ENCODE measurements at regions not wholly inside any gene's neighbourhood (a gene's known extent, or its start where the extent isn't known, plus 50 kb on each side); places are given as distances from the start of the nearest gene placed in this dataset.

DNA sequence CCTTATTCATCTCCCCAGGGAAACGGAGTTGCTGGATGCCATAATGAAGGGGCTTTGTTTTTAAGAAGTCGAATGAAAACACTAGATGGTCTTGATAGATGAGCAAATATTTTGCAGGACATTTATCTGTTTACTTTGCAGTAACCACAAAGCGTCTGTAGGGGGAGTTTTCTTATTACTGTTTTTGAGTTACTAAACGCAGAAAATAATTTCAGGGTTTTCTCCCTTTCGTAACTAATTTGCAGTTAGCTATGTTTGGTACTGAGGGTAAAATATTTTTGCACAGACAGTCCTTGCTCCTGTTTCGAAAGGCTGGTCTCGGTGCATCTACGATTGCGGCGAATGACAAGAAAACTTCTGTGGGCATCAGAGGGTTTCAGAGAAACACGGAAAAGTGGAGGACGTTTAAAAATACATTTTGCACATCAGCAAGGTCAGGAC lies 505.6 kb upstream of the MKI67 start:
- Histone ChIP-seq H3K4me3 (no peak overlapping the region), H3K9me3 (ENCODE audit: low read depth) (no peaks in the 10 kb centered on the region), H4K20me1 (ENCODE audit: insufficient read depth, poor library complexity, severe bottlenecking) (no peaks in the 10 kb centered on the region), H3K4me1 (ENCODE audit: insufficient read depth) (no peaks in the 10 kb centered on the region), H3K27ac (no peak overlapping the region), H3K36me3 (replicated peaks; ENCODE audit: insufficient read depth, low read depth) (no peaks in the 10 kb centered on the region), H3K79me2 (no peaks in the 10 kb centered on the region), H3K27me3 (no peaks in the 10 kb centered on the region), H3K9me2 (replicated peaks; ENCODE audit: insufficient read depth) (no peaks in the 10 kb centered on the region), H3K4me2 (no peak overlapping the region), H2AFZ (no peak overlapping the region)
- DNase-seq (ENCODE audit: low spot score): peak; percentile 32
- 68% methylated on average over 12 of the region's 12 CpGs for WGBS (ENCODE audit: low lambda C conversion rate, missing lambda C conversion rate)
- no peak for TF ChIP-seq EZH2 (IDR thresholded peaks at IDR 0.05; ENCODE audit: borderline replicate concordance)
- TF ChIP-seq EZH2phosphoT487 (IDR thresholded peaks at IDR 0.05; ENCODE audit: low read depth, severe bottlenecking, unreplicated experiment): no peak
- TF ChIP-seq, protein P1, sequence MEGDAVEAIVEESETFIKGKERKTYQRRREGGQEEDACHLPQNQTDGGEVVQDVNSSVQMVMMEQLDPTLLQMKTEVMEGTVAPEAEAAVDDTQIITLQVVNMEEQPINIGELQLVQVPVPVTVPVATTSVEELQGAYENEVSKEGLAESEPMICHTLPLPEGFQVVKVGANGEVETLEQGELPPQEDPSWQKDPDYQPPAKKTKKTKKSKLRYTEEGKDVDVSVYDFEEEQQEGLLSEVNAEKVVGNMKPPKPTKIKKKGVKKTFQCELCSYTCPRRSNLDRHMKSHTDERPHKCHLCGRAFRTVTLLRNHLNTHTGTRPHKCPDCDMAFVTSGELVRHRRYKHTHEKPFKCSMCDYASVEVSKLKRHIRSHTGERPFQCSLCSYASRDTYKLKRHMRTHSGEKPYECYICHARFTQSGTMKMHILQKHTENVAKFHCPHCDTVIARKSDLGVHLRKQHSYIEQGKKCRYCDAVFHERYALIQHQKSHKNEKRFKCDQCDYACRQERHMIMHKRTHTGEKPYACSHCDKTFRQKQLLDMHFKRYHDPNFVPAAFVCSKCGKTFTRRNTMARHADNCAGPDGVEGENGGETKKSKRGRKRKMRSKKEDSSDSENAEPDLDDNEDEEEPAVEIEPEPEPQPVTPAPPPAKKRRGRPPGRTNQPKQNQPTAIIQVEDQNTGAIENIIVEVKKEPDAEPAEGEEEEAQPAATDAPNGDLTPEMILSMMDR (IDR thresholded peaks at IDR 0.05; ENCODE audit: poor library complexity): peak; percentile 58

DNA sequence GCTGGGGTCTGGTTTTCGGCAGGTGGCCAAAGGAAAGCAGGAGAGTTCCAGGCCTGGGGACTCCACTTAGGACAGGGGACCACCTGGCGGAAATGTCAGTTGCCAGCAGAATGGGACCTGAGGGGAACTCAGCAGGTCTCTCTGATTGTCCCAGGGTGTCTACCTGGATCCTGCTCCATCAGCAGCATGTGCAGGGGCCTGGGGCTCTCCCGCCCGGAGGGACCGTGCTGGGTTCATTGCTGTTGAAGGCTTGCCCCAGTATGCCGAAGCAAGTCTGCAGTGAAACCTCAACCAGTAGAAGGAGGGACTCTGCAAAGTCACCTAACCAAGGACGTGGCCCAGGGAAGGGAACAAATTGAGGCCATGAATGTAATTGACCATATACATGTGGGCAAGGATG lies 506.5 kb upstream of the MKI67 start:
- Histone ChIP-seq H3K27ac (no peak overlapping the region), H4K20me1 (ENCODE audit: insufficient read depth, poor library complexity, severe bottlenecking) (no peaks in the 10 kb centered on the region), H3K36me3 (replicated peaks; ENCODE audit: insufficient read depth, low read depth) (no peaks in the 10 kb centered on the region), H3K9me2 (replicated peaks; ENCODE audit: insufficient read depth) (no peaks in the 10 kb centered on the region), H2AFZ (no peak overlapping the region), H3K4me2 (no peak overlapping the region), H3K4me3 (no peak overlapping the region), H3K79me2 (no peaks in the 10 kb centered on the region), H3K9me3 (ENCODE audit: low read depth) (no peaks in the 10 kb centered on the region), H3K27me3 (no peaks in the 10 kb centered on the region), H3K4me1 (ENCODE audit: insufficient read depth) (no peaks in the 10 kb centered on the region)
- 98% methylated on average over 7 of the region's 7 CpGs for WGBS (ENCODE audit: low lambda C conversion rate, missing lambda C conversion rate)
- DNase-seq (ENCODE audit: low spot score): no peak
- TF ChIP-seq, protein P1 (IDR thresholded peaks at IDR 0.05; ENCODE audit: poor library complexity): no peak
- no peak for TF ChIP-seq EZH2 (IDR thresholded peaks at IDR 0.05; ENCODE audit: borderline replicate concordance)

DNA sequence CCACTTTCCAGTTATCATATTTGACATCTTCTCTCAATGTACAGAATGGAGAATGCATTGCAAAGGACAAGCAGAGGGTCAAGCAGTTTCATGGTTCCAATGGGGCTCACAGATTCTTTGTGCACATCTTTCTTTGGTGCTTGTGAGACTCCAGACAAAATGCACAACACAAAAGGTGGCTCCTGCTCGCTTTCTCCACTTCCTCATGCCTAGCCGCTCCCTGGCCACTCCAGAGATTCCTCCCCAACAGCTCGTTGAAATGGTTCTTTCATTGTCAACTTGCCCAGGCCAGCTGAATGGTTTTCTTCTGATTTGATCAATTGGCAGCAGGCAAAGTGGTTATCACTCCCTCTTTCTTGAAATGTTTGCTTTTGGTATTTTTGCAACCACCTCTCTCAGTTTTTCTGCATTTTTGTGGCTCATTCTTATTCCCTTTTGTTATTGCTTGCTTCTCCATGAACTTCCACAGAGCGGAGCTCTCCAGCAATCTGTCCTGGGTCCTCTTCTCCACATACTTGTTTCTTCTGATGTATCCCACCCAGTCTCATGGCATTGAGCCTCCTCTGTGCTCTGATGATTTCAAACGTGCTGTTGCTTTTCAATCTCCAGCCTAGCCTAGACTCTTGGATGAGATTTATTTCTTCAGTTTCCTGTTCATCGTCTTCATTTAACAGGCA lies 507.8 kb upstream of the MKI67 start:
- DNase-seq (ENCODE audit: low spot score): peak; percentile 34
- TF ChIP-seq EZH2 (IDR thresholded peaks at IDR 0.05; ENCODE audit: borderline replicate concordance): no peak
- no peak for TF ChIP-seq EZH2phosphoT487 (IDR thresholded peaks at IDR 0.05; ENCODE audit: low read depth, severe bottlenecking, unreplicated experiment)
- TF ChIP-seq, protein P1 (IDR thresholded peaks at IDR 0.05; ENCODE audit: poor library complexity): peak; percentile 53

More for the DNA sequence above, 507.8 kb upstream of the MKI67 start:
- Histone ChIP-seq H3K9me3 (ENCODE audit: low read depth) (no peaks in the 10 kb centered on the region), H2AFZ (no peak overlapping the region), H3K4me1 (ENCODE audit: insufficient read depth) (no peaks in the 10 kb centered on the region), H3K27me3 (no peaks in the 10 kb centered on the region), H3K79me2 (no peaks in the 10 kb centered on the region), H3K27ac (no peak overlapping the region), H3K9me2 (replicated peaks; ENCODE audit: insufficient read depth) (no peaks in the 10 kb centered on the region), H3K4me2 (no peak overlapping the region), H3K36me3 (replicated peaks; ENCODE audit: insufficient read depth, low read depth) (no peaks in the 10 kb centered on the region), H3K4me3 (no peak overlapping the region), H4K20me1 (ENCODE audit: insufficient read depth, poor library complexity, severe bottlenecking) (no peaks in the 10 kb centered on the region)
- 67% methylated on average over 6 of the region's 6 CpGs for WGBS (ENCODE audit: low lambda C conversion rate, missing lambda C conversion rate)
